B cell (primary cell): ENCODE measurements at regions not wholly inside any gene's neighbourhood (a gene's known extent, or its start where the extent isn't known, plus 50 kb on each side); places are given as distances from the start of the nearest gene placed in this dataset.

Experiments used
- EZH2 ChIP-seq: IDR thresholded peaks from 2 replicates; pipeline ENCODE4 v1.6.1; 2012; ENCODE audit warnings: borderline replicate concordance, low read depth, mild to moderate bottlenecking, moderate library complexity, low read length; ENCODE audit not compliant: insufficient read depth, poor library complexity, severe bottlenecking
- TF ChIP-seq, protein P1 (sequence below): fragments of 200-600 bp; IDR thresholded peaks from one replicate; pipeline ENCODE4 v1.8.0; 2022; ENCODE audit warnings: antibody characterized with exemption, mild to moderate bottlenecking

DNA sequence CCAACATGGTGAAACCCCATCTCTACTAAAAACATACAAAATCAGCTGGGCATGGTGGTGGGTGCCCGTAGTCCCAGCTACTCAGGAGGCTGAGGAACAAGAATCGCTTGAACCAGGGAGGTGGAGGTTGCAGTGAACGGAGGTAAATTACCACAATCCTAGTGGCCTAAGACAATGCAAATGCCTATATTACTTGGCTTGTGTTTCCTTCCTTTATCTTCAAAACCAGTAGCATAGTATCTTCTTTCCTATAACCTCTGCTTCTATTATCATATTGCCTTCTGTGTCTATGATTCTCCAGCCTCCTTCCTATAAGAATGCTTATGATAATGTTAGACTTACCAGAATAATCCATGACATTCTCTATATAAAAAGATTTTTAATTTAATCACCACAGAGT lies 156.2 kb upstream of the RGS18 start:
- TF ChIP-seq, protein P1, sequence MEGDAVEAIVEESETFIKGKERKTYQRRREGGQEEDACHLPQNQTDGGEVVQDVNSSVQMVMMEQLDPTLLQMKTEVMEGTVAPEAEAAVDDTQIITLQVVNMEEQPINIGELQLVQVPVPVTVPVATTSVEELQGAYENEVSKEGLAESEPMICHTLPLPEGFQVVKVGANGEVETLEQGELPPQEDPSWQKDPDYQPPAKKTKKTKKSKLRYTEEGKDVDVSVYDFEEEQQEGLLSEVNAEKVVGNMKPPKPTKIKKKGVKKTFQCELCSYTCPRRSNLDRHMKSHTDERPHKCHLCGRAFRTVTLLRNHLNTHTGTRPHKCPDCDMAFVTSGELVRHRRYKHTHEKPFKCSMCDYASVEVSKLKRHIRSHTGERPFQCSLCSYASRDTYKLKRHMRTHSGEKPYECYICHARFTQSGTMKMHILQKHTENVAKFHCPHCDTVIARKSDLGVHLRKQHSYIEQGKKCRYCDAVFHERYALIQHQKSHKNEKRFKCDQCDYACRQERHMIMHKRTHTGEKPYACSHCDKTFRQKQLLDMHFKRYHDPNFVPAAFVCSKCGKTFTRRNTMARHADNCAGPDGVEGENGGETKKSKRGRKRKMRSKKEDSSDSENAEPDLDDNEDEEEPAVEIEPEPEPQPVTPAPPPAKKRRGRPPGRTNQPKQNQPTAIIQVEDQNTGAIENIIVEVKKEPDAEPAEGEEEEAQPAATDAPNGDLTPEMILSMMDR, result no peak
- TF ChIP-seq EZH2, result no peak
